Activated T-cell treated with anti-CD3 and anti-CD28 coated beads, Interleukin-2, amount 50 U/mL, for 72 hours (primary cell): ENCODE measurements at regions not wholly inside any gene's neighbourhood (a gene's known extent, or its start where the extent isn't known, plus 50 kb on each side); places are given as distances from the start of the nearest gene placed in this dataset.

Experiments used
- ATAC-seq, 2 donors: fragments of 150-1000 bp; cut with Tn5 transposase; replicated peaks in 1 of 2; 2 replicates each; pipeline ENCODE4 v1.10.0; 2021; ENCODE audit warnings: moderate library complexity in 2 of 2, mild to moderate bottlenecking in 1 of 2
- DNase-seq, 2 donors: peaks; one replicate each; pipeline ENCODE4 v3.0.0; 2021 to 2022; ENCODE audit warnings: mixed read lengths in 1 of 2
- H3K27ac Mint-ChIP-seq: one replicate; pipeline ENCODE4 v1.8.0; 2022; ENCODE audit warnings: mild to moderate bottlenecking, moderate library complexity, mixed read lengths
- H3K27me3 Mint-ChIP-seq: one replicate; pipeline ENCODE4 v1.8.0; 2022; ENCODE audit warnings: low read depth, mixed read lengths
- H3K36me3 Mint-ChIP-seq, 2 donors: one replicate each; pipeline ENCODE4 v1.8.0; 2022; ENCODE audit warnings: mixed read lengths in 2 of 2, mild to moderate bottlenecking in 1 of 2; ENCODE audit not compliant: insufficient read depth in 2 of 2
- H3K4me1 Mint-ChIP-seq: one replicate; pipeline ENCODE4 v1.8.0; 2022; ENCODE audit warnings: low read depth, mixed read lengths
- H3K4me3 Mint-ChIP-seq, 2 donors: one replicate each; pipeline ENCODE4 v1.8.0; 2022; ENCODE audit warnings: mild to moderate bottlenecking in 2 of 2, mixed read lengths in 2 of 2, moderate library complexity in 2 of 2
- H3K9me3 Mint-ChIP-seq, 2 donors: one replicate each; pipeline ENCODE4 v1.8.0; 2022; ENCODE audit warnings: mixed read lengths in 2 of 2

DNA sequence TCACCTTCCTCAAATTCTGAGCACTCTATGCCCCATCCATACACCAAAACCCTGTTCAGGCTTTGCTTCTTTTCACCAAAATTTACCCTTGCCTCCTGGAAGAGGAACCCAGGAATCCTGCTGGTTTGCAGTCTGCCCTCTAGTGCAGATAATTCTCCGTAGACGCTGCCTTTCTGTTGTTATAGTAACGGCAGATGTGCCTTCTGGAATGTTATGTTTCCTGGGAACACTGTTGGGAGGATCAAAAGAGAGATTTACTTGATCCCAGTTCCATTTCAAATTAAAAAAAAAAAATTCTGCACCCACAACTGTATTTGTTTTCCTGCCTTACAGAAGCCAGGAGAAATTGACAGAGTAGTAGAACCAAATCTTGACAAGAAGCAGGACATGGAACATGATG, 104.2 kb upstream of the RMST start:
- DNase-seq (no peak), ATAC-seq (no peak)
- no peak overlapping the region for H3K27ac Mint-ChIP-seq
- H3K27me3 Mint-ChIP-seq = peaks cover 10% of the 10 kb centered on the region
- no peaks in the 10 kb centered on the region for H3K4me1 Mint-ChIP-seq
- H3K36me3 Mint-ChIP-seq = peaks cover 0 to 2% of the 10 kb centered on the region in 2 donors
- H3K9me3 Mint-ChIP-seq = peaks cover 0 to 8% of the 10 kb centered on the region in 2 donors
- no peak overlapping the region for H3K4me3 Mint-ChIP-seq

DNA sequence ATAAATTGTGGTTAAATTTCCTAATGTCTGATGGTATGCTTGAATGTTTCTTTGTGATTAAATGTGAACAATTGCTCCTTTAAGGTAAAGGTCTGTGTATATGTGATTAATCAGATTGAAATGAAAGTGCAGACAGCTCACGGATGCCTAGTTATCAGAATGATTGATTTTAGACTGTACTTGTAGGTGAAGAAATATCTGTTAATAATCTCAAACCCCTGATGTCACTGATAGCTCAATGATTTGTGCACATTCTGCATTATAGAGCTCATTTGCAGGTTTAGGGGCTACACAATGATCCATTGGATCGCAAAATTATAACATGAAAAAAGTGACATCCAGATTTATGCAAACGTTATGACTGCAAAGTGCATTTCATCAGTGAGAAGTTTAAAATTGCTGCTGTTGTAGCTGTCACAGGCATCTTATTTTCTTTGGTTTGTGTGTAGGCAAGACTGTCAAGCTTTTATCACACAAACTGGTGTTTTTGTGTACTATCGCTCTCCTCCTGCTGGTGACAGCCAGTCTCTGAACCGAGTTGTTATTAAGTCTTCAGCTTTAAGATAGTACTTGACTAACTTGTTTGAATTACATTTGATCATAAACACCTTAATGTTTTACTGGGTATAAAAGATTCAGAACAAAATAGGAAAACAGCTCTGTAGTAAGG, 103.4 kb upstream of the RMST start:
- H3K27me3 Mint-ChIP-seq = peaks cover 10% of the 10 kb centered on the region
- no peak overlapping the region for H3K27ac Mint-ChIP-seq
- no peak overlapping the region for H3K4me3 Mint-ChIP-seq
- DNase-seq = no peak
- peaks cover 0 to 2% of the 10 kb centered on the region in 2 donors for H3K36me3 Mint-ChIP-seq
- no peak for ATAC-seq
- H3K9me3 Mint-ChIP-seq = peaks cover 0 to 6% of the 10 kb centered on the region in 2 donors
- H3K4me1 Mint-ChIP-seq = no peaks in the 10 kb centered on the region

DNA sequence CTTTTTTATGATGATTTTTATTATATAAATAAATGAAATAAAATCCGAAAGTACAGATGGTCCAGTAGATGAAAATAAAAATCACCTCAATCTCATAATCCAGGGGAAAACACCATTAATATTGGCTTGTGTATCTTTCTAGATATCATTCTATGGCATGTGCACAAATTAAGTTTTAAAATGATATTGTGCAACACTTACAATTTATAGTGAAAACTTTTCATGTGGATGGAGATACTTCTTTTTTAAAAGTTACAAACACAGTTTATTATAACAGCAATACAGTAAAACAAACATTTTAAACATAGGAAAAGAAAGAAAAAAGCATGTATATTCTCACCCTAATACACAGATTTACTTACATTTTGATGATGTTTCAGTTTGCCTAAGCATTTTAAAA, 98.9 kb upstream of the RMST start:
- Mint-ChIP-seq H3K27me3 (peaks cover 3% of the 10 kb centered on the region), H3K9me3 (no peaks in the 10 kb centered on the region)

DNA sequence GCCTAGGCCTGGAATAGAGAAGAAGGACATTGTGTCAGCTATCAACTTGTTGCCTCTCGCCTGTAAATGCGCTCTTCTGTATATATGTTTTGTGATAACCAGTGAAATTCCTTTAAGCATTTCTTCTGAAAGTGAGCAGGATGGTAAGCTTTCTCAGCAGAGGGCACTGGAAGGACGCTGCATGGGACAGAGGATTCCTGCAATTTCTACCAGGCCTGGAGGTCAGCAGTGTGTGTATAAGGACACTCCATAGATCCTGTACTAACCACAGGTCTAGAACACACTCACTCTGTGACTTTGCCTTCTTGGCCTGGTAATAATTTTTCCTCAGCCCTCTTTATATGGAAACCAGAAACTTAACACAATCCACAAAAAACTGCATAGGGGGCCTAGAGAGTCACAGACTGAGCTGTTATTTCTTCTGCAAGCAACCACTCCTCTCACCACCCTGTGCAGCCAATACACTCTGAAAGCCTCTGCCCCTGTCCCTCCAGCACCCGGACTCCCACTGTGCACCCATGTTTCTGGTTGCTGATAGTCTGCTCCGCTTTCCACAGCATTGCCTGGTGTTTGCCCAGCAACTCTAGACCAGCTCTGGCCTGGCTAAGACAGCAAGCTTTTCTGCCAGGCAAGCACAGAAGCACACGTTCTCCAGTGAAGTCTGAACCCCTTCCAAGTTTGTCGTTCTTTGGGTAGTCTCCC, 94.0 kb upstream of the RMST start:
- DNase-seq (no peak), ATAC-seq (no peak)
- H3K4me1 Mint-ChIP-seq = no peaks in the 10 kb centered on the region
- H3K27me3 Mint-ChIP-seq = no peaks in the 10 kb centered on the region
- H3K27ac Mint-ChIP-seq = no peak overlapping the region
- H3K9me3 Mint-ChIP-seq = no peaks in the 10 kb centered on the region
- H3K36me3 Mint-ChIP-seq = no peaks in the 10 kb centered on the region
- no peak overlapping the region for H3K4me3 Mint-ChIP-seq

More for the DNA sequence above, 98.9 kb upstream of the RMST start:
- Mint-ChIP-seq H3K4me1 (no peaks in the 10 kb centered on the region), H3K36me3 (no peaks in the 10 kb centered on the region), H3K4me3 (no peak overlapping the region), H3K27ac (no peak overlapping the region)
- DNase-seq = no peak
- ATAC-seq = no peak

DNA sequence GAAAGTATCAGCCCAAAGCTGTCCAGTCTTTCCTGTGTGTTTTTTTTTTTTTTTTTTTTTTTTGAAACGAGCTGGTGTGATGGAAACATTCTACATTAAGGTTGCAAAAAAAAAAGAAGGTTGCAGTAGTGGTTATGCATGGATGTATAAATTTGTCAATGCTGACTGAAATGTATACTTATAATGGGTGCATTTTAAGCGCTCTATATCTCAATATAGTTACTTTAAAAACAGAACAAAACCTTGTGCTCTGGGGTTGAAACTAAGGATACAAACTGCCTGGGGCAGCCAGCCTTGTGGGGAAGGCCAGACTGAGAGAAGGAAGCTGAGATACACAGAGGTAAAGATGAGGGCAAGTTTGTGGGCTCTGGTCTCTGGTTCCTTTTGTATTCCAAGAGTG, 87.3 kb upstream of the RMST start:
- no peak for DNase-seq
- H3K4me3 Mint-ChIP-seq = no peak overlapping the region
- H3K36me3 Mint-ChIP-seq = no peaks in the 10 kb centered on the region
- H3K27me3 Mint-ChIP-seq = no peaks in the 10 kb centered on the region
- no peaks in the 10 kb centered on the region for H3K4me1 Mint-ChIP-seq
- no peak for ATAC-seq
- H3K9me3 Mint-ChIP-seq = no peaks in the 10 kb centered on the region
- H3K27ac Mint-ChIP-seq = no peak overlapping the region

DNA sequence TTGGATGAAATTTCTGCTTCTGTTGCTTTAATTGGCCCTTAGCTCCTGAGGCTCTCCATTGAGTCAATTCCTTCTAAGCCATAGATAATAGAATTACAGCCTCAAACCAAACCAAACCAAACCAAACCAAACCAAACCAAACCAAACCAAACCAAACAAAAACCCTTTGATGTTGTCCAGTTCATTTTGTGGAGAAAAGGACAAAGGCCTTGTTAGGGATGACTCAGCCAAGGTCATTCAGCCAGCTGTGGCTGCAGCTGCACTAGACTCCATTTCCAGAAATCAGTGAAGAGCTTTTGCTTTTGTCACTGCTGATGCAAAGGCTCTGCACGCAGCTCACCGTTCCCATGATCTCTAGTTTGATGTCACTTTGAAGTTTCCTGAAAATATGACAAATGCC, 82.2 kb upstream of the RMST start:
- Mint-ChIP-seq H3K4me1 (no peaks in the 10 kb centered on the region), H3K9me3 (no peaks in the 10 kb centered on the region), H3K27ac (no peak overlapping the region), H3K4me3 (no peak overlapping the region), H3K36me3 (no peaks in the 10 kb centered on the region), H3K27me3 (no peaks in the 10 kb centered on the region)
- DNase-seq (no peak), ATAC-seq (no peak)

DNA sequence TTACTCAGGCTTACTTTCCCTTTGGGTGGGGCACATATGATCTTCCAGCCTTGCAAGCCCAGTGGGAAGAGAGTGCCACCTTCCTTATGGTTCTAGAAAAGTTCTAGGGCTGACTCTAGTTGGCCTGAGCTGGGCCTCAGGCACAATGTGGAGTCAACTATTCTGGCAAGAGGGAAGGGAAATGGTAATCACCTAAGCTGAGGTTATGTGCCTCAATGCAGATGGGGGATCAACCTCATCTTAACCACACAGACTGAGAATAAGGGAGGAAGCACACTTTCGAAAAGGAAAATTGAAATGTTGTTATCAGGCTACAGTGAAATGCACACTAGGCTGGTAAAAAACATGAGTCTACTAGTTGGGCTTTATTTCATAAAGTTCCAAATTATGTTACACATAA, 77.5 kb upstream of the RMST start:
- Mint-ChIP-seq H3K4me3 (no peak overlapping the region), H3K9me3 (no peaks in the 10 kb centered on the region), H3K27ac (no peak overlapping the region), H3K4me1 (no peaks in the 10 kb centered on the region), H3K36me3 (no peaks in the 10 kb centered on the region), H3K27me3 (peaks cover 6% of the 10 kb centered on the region)
- DNase-seq = no peak
- ATAC-seq = no peak

DNA sequence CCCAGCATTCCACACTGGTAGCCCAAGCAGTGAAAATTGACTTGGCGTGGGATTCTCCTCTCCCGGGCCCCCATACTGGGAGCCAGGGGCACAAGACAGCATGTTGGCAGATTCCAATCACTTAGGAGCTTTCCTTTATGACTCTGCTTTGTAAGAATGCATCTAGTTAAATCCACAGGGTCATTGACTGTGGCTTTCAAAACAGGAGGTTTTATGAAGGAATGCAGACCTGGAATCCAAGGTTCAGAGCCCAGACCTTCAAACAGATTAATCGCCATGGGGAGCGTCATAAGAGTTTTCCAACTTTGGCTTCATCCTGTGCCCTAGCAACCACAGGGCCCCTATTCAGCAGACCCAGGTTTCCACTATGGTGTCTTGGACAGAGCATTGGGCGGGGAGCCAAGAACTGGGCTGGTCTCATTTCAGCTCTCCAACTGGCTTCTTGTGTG, 76.4 kb upstream of the RMST start:
- H3K4me1 Mint-ChIP-seq = no peaks in the 10 kb centered on the region
- no peaks in the 10 kb centered on the region for H3K36me3 Mint-ChIP-seq
- ATAC-seq = no peak
- peaks cover 6% of the 10 kb centered on the region for H3K27me3 Mint-ChIP-seq
- no peaks in the 10 kb centered on the region for H3K9me3 Mint-ChIP-seq
- DNase-seq = no peak
- no peak overlapping the region for H3K4me3 Mint-ChIP-seq
- H3K27ac Mint-ChIP-seq = no peak overlapping the region

DNA sequence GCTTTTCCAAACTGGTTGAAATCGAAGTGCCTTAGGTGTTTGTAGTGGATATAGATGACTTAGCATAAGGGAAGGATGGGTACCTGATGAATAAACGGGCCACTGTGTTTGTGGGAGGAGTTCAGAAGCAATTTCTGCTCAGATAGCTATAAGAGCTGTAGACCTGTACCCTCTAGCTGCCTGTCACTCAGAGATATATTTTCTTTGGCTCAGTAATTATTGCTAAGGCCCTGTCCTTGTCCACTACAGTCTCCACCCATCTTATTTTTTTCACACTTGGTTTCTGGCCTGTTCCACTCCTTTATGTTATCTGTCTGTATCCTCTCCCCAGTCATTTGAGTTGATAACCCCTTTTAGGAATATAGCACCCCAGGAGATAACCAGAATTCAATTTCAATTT, 74.8 kb upstream of the RMST start:
- Mint-ChIP-seq H3K27ac (no peak overlapping the region), H3K36me3 (no peaks in the 10 kb centered on the region), H3K4me1 (no peaks in the 10 kb centered on the region), H3K27me3 (peaks cover 6% of the 10 kb centered on the region), H3K9me3 (no peaks in the 10 kb centered on the region), H3K4me3 (no peak overlapping the region)
- ATAC-seq (no peak), DNase-seq (no peak)

DNA sequence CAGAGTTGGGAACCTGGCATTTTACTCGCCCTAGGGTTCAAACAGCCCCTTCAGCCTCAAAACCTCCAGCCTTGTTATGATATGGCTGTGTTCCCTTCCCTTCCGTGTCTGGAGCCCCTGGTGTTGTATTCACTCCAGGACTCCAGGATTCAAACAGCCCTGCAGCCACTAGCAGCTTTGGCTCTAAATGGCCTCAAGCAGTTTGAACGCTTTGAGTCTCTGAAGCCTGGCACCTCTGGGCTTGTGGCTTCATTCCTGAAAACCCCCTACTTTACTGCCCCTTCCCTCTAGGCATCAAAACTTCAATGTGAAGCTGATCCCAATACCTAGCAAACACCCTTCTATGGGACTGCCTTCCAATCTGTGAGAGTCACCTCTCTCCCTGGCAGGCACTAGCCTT, 67.9 kb upstream of the RMST start:
- no peaks in the 10 kb centered on the region for H3K9me3 Mint-ChIP-seq
- H3K4me1 Mint-ChIP-seq = no peaks in the 10 kb centered on the region
- DNase-seq = no peak
- H3K27ac Mint-ChIP-seq = no peak overlapping the region
- H3K36me3 Mint-ChIP-seq = no peaks in the 10 kb centered on the region
- no peaks in the 10 kb centered on the region for H3K27me3 Mint-ChIP-seq
- no peak overlapping the region for H3K4me3 Mint-ChIP-seq
- ATAC-seq = no peak

DNA sequence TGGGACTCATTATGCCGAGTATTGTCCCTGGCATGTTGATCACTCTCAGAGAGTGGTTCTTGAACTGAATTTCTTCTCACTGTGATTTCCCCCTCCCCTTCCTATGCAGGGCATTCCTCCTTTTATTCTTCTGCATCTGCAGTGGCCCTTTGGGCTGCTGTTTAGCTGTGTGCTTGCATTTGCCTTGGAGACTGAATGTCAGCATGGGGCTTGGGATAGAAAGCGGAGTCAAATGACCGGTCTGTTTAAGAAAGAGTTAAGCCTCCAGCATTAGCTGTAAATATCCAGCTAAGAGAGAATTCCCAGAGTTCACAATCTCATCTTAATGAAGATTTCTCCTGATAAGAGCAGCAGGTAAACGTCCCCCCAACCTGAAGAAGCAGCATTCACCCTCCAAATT, 65.6 kb upstream of the RMST start:
- Mint-ChIP-seq H3K27me3 (no peaks in the 10 kb centered on the region), H3K27ac (no peak overlapping the region), H3K9me3 (no peaks in the 10 kb centered on the region), H3K4me3 (no peak overlapping the region), H3K36me3 (no peaks in the 10 kb centered on the region), H3K4me1 (no peaks in the 10 kb centered on the region)
- no peak for ATAC-seq
- no peak for DNase-seq

DNA sequence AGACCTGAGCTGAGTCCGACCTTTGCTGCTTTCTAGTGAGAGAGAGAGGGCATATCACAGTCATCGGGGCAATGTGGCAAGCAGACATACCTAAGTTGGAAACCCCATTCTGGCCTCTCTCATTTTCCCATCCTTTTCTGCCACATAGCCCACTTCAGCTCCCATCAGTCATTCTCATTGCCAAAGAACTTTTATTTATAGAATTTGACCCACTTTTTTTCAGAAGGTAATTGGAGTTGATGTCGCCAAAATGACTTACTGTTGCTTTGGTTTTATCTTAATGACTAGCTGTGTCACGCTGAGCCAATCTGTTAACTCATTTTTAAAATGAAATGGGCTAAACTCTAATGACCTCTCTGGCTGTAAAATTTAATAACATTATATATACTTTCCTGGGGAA, 63.9 kb upstream of the RMST start:
- no peak overlapping the region for H3K27ac Mint-ChIP-seq
- no peaks in the 10 kb centered on the region for H3K27me3 Mint-ChIP-seq
- H3K9me3 Mint-ChIP-seq = no peaks in the 10 kb centered on the region
- H3K4me1 Mint-ChIP-seq = no peaks in the 10 kb centered on the region
- DNase-seq (no peak), ATAC-seq (no peak)
- no peaks in the 10 kb centered on the region for H3K36me3 Mint-ChIP-seq
- no peak overlapping the region for H3K4me3 Mint-ChIP-seq

DNA sequence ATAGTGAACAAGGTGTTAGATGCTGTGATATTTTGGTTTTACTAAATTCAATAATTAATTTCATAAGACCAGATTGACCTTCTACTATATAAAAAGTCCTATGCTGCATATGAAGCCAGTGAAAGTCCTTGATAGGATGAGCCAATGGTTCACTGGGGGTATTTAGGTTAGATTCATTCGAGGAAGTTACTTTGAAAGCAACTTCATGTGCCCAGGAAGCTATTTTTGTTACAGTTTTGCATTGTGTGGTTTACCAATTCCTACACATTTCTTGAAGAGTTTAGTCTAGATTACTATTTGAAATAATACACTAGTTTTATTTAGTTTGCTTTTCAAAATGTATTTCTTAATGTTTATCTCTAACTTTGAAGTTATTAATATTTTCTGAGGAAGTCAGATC, 58.5 kb upstream of the RMST start:
- no peaks in the 10 kb centered on the region for H3K36me3 Mint-ChIP-seq
- H3K4me1 Mint-ChIP-seq = no peaks in the 10 kb centered on the region
- ATAC-seq = no peak
- no peaks in the 10 kb centered on the region for H3K9me3 Mint-ChIP-seq
- H3K27me3 Mint-ChIP-seq = no peaks in the 10 kb centered on the region
- H3K4me3 Mint-ChIP-seq = no peak overlapping the region
- no peak for DNase-seq
- no peak overlapping the region for H3K27ac Mint-ChIP-seq

DNA sequence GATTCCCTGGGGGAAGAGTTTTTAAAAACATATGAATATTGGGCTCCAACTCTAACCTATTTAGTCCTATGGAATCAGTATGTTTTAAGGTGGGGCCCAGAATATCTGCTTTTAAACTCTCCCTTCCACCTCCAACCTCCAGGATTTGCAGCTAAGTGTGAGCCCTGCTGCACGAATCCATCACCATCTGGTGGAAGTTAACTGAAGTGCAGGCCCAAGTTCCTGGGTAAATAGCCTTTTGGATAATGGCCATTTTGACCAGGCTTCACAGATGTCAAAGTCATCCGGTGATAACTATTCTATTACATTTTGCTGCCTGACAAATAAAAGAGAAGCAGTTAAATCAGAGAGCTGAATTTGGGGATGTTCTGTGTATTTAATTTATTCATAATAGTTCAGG, 58.1 kb upstream of the RMST start:
- H3K27me3 Mint-ChIP-seq = no peaks in the 10 kb centered on the region
- no peak overlapping the region for H3K27ac Mint-ChIP-seq
- no peaks in the 10 kb centered on the region for H3K9me3 Mint-ChIP-seq
- H3K4me3 Mint-ChIP-seq = no peak overlapping the region
- ATAC-seq (peak; percentile 41 to 44), DNase-seq (peak; percentile 2 to 22)
- no peaks in the 10 kb centered on the region for H3K4me1 Mint-ChIP-seq
- no peaks in the 10 kb centered on the region for H3K36me3 Mint-ChIP-seq
